ENCODE measurements at regions not wholly inside any gene's neighbourhood (a gene's known extent, or its start where the extent isn't known, plus 50 kb on each side); places are given as distances from the start of the nearest gene placed in this dataset.

GRCh38 chr6:165760803-165761185, 97.8 kb upstream of the PDE10A start:
- Histone ChIP-seq H3K27me3 (no peaks in the 10 kb centered on the region), H3K4me1 (no peaks in the 10 kb centered on the region), H3K4me3 (no peak overlapping the region), H3K36me3 (no peaks in the 10 kb centered on the region), H3K27ac (no peak overlapping the region), H3K9me3 (no peaks in the 10 kb centered on the region)
- ATAC-seq (no peak), DNase-seq (no peak)
- in situ Hi-C loops (cut with MboI; ENCODE audit: low sequenced_read_pairs in 4 of 4) (no loop called here), intact Hi-C loops (cut with DNase I; ENCODE audit: low total_unique reads) (no loop called here)
- TF ChIP-seq POLR2A (IDR thresholded peaks at IDR 0.05) (no peak), CTCF (IDR thresholded peaks at IDR 0.05 in 4 of 5, conservative IDR thresholded peaks at IDR 0.05 in 1 of 5) (no peak)

- H3K27me3 ChIP-seq = no peaks in the 10 kb centered on the region
- intact Hi-C loops (cut with DNase I; ENCODE audit: low total_unique reads) = no loop called here
- no peaks in the 10 kb centered on the region for H3K9me3 ChIP-seq
- no peak overlapping the region for H3K27ac ChIP-seq
- ATAC-seq = no peak
- in situ Hi-C loops (cut with MboI; ENCODE audit: low sequenced_read_pairs in 4 of 4) = no loop called here
- no peak for TF ChIP-seq POLR2A (IDR thresholded peaks at IDR 0.05)
- no peak for TF ChIP-seq CTCF (IDR thresholded peaks at IDR 0.05 in 4 of 5, conservative IDR thresholded peaks at IDR 0.05 in 1 of 5)
- no peak for DNase-seq
- H3K4me1 ChIP-seq = no peaks in the 10 kb centered on the region
- no peak overlapping the region for H3K4me3 ChIP-seq
- no peaks in the 10 kb centered on the region for H3K36me3 ChIP-seq
These were observed 97.2 kb upstream of the PDE10A start for GRCh38 chr6:165760126-165760802.

- H3K27me3 ChIP-seq = no peaks in the 10 kb centered on the region
- no peak for TF ChIP-seq POLR2A (IDR thresholded peaks at IDR 0.05)
- DNase-seq = no peak
- in situ Hi-C loops (cut with MboI; ENCODE audit: low sequenced_read_pairs in 4 of 4) = no loop called here
- no peaks in the 10 kb centered on the region for H3K36me3 ChIP-seq
- intact Hi-C loops (cut with DNase I; ENCODE audit: low total_unique reads) = no loop called here
- H3K4me1 ChIP-seq = no peaks in the 10 kb centered on the region
- H3K27ac ChIP-seq = no peak overlapping the region
- no peak overlapping the region for H3K4me3 ChIP-seq
- no peaks in the 10 kb centered on the region for H3K9me3 ChIP-seq
- no peak for ATAC-seq
These were observed 95.4 kb upstream of the PDE10A start for GRCh38 chr6:165758441-165758840.

- in situ Hi-C loops (cut with MboI; ENCODE audit: low sequenced_read_pairs in 4 of 4) (no loop called here), intact Hi-C loops (cut with DNase I; ENCODE audit: low total_unique reads) (no loop called here)
- H3K27me3 ChIP-seq = no peaks in the 10 kb centered on the region
These were observed 92.5 kb upstream of the PDE10A start for GRCh38 chr6:165755583-165755982.

GRCh38 chr6:165753506-165753905, 90.5 kb upstream of the PDE10A start:
- Histone ChIP-seq H3K4me3 (no peak overlapping the region), H3K27ac (no peak overlapping the region), H3K9me3 (no peaks in the 10 kb centered on the region), H3K36me3 (no peaks in the 10 kb centered on the region), H3K4me1 (no peaks in the 10 kb centered on the region), H3K27me3 (no peaks in the 10 kb centered on the region)
- in situ Hi-C loops (cut with MboI; ENCODE audit: low sequenced_read_pairs in 4 of 4) (no loop called here), intact Hi-C loops (cut with DNase I; ENCODE audit: low total_unique reads) (no loop called here)
- TF ChIP-seq POLR2A (IDR thresholded peaks at IDR 0.05) (no peak), CTCF (IDR thresholded peaks at IDR 0.05 in 4 of 5, conservative IDR thresholded peaks at IDR 0.05 in 1 of 5) (no peak)
- DNase-seq (no peak), ATAC-seq (no peak)

More at GRCh38 chr6:165755583-165755982, 92.5 kb upstream of the PDE10A start:
- ATAC-seq (no peak), DNase-seq (no peak)
- no peaks in the 10 kb centered on the region for H3K36me3 ChIP-seq
- no peaks in the 10 kb centered on the region for H3K4me1 ChIP-seq
- H3K27ac ChIP-seq = no peak overlapping the region
- H3K4me3 ChIP-seq = no peak overlapping the region
- TF ChIP-seq POLR2A (IDR thresholded peaks at IDR 0.05) (no peak), CTCF (IDR thresholded peaks at IDR 0.05 in 4 of 5, conservative IDR thresholded peaks at IDR 0.05 in 1 of 5) (no peak)
- H3K9me3 ChIP-seq = no peaks in the 10 kb centered on the region

Measured in gastrocnemius medialis (tissue), 4 donors.